Erythroblast (primary cell): ENCODE measurements at regions not wholly inside any gene's neighbourhood (a gene's known extent, or its start where the extent isn't known, plus 50 kb on each side); places are given as distances from the start of the nearest gene placed in this dataset.

Experiments used
- GATA1 ChIP-seq: IDR thresholded peaks from 2 replicates; pipeline ENCODE4 v1.6.1; 2011; ENCODE audit warnings: low read depth, mild to moderate bottlenecking, control low read depth, low read length, moderate library complexity
- POLR2A ChIP-seq: IDR thresholded peaks from 2 replicates; pipeline ENCODE4 v1.6.1; 2011; ENCODE audit warnings: mild to moderate bottlenecking, low read length

- TF ChIP-seq POLR2A (no peak), GATA1 (no peak)
These were observed 53.7 kb upstream of the PLA2G4A start for GRCh38 chr1:186775036-186775435.
